ENCODE measurements at regions not wholly inside any gene's neighbourhood (a gene's known extent, or its start where the extent isn't known, plus 50 kb on each side); places are given as distances from the start of the nearest gene placed in this dataset.

GRCh38 chr6:22476811-22477390 lies 92.5 kb upstream of the HDGFL1 start:
- TF ChIP-seq CTCF (conservative IDR thresholded peaks at IDR 0.05; ENCODE audit: low read depth, low read length) (no peak), EZH2 (IDR thresholded peaks at IDR 0.05; ENCODE audit: low read length, unreplicated experiment) (no peak)

All from PC-3 (cell line).